GM18858 (cell line): ENCODE measurements at regions not wholly inside any gene's neighbourhood (a gene's known extent, or its start where the extent isn't known, plus 50 kb on each side); places are given as distances from the start of the nearest gene placed in this dataset.

Experiments
- ATAC-seq: cut with Tn5 transposase; IDR thresholded peaks from one replicate; pipeline ENCODE4 v1.9.1; 2021; ENCODE audit not compliant: unreplicated experiment

DNA sequence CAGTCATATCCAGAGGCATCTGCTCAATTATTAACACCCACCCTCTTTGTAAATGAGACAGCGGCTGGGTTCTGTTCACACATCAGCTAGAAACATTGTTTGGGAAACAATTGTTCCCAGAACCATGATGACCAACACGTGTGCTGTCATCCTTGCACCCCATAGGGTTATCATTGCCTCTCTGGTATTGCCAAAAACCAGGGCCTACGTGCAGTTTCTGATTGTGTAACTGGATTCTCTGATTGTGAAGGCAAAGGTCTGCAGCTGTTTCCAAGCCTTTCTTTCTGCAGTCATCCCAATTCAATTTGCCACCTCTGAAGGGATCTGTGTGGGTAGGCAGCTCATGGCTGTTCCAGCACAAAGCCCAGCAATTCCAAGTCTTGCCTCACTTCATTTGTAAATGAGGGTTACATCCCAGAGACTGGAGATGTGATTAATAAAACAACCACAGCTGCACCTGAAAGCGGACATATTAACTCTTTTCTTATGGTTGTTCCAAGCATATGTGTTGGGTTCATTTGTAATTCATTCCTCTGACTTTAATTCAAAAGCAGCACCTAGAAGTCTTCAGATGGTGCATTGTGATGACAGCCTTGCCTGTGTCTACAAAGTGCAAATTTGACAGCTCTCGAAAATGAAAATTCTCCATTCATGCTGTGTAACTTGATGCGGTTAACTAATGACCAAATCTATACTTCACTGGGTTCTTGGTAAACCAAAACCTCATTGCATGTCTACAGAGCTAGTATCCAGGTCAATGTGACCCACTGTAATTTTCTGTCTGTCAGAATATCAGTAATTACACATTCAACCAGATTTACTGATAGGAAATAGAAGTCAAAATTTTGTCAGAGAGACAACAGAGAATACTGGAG is 66.6 kb downstream of the YIPF5 start:
- ATAC-seq = no peak

DNA sequence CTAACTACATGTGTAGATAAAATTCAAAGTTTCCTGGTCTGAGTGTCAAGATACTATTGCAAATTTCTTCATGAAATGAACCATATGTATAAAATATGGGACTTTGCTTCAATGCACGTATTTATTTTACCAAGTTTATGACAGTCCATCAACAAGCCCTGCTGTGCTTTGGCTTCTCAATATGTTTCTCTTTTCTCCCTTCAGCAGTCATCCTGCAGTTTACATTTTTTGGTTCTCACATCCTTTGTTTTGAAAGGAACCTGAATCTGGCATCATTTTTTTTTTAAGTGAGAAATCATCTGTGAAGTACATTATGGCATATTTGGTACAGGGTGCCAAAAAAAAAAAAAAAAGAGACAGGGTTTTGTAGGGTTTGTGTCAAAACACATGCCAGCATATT is 65.1 kb downstream of the YIPF5 start:
- ATAC-seq = no peak

DNA sequence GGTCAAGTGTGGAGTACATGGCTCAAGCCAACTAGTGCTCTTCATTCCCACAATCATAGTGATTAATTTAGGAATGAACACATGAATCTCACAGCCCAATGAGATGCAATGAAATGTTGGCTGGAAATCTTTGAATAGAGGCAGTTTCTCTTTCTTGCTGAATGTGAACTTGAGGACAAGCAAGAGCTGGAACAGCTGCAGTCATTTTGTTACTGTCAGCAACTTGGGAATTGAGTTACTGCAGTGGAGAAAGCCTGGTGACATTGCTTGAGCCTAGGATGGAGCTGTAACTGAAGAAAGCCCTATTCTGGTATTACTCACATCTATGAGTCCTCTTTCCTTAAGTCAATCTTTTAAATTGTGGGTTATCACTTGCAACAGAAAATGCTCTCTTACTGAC is 62.3 kb downstream of the YIPF5 start:
- ATAC-seq = no peak
